HG03159 (cell line): ENCODE measurements at regions not wholly inside any gene's neighbourhood (a gene's known extent, or its start where the extent isn't known, plus 50 kb on each side); places are given as distances from the start of the nearest gene placed in this dataset.
A peak's percentile ranks its signal among the peaks of the same experiment; 100 is the strongest.
"Not testable (repeated sequence)": the region's sequence is repeated elsewhere in the genome, so short reads cannot be mapped to it uniquely, and the experiment has no call there.

Experiments
- ATAC-seq: cut with Tn5 transposase; IDR thresholded peaks from one replicate; pipeline ENCODE4 v1.9.1; 2021; ENCODE audit warnings: mild to moderate bottlenecking, moderate library complexity; ENCODE audit not compliant: unreplicated experiment

- ATAC-seq = no peak
Measured at GRCh38 chr5:153939101-153939500, 99.6 kb downstream of the FAM114A2 start.

GRCh38 chr5:153938191-153938842 is 100.4 kb downstream of the FAM114A2 start:
- no peak for ATAC-seq

GRCh38 chr5:153937661-153938060 is 101.0 kb downstream of the FAM114A2 start:
- no peak for ATAC-seq

GRCh38 chr5:153935151-153935550 is 103.6 kb downstream of the FAM114A2 start:
- ATAC-seq = not testable (repeated sequence)

GRCh38 chr5:153926201-153926600 is 112.5 kb downstream of the FAM114A2 start:
- ATAC-seq = no peak

GRCh38 chr5:153919161-153919560 is 119.5 kb downstream of the FAM114A2 start:
- no peak for ATAC-seq

- no peak for ATAC-seq
Measured at GRCh38 chr5:153907170-153907775, 131.4 kb downstream of the FAM114A2 start.

- no peak for ATAC-seq
Measured at GRCh38 chr5:153905219-153905618, 133.5 kb downstream of the FAM114A2 start.

GRCh38 chr5:153903321-153903720 is 135.4 kb downstream of the FAM114A2 start:
- ATAC-seq = no peak

GRCh38 chr5:153902016-153902415 is 136.7 kb downstream of the FAM114A2 start:
- no peak for ATAC-seq

- ATAC-seq = no peak
Measured at GRCh38 chr5:153901449-153901848, 137.3 kb downstream of the FAM114A2 start.

GRCh38 chr5:153900703-153901395 is 137.9 kb downstream of the FAM114A2 start:
- ATAC-seq = no peak

- ATAC-seq = no peak
Measured at GRCh38 chr5:153899746-153900145, 139.0 kb downstream of the FAM114A2 start.

GRCh38 chr5:153896701-153897100 is 142.0 kb downstream of the FAM114A2 start:
- peak; percentile 99 for ATAC-seq

- ATAC-seq = no peak
Measured at GRCh38 chr5:153896117-153896516, 142.6 kb downstream of the FAM114A2 start.

- no peak for ATAC-seq
Measured at GRCh38 chr5:153895266-153895665, 143.4 kb downstream of the FAM114A2 start.

GRCh38 chr5:153893817-153894216 is 144.9 kb downstream of the FAM114A2 start:
- ATAC-seq = no peak

GRCh38 chr5:153891394-153891793 is 147.3 kb downstream of the FAM114A2 start:
- ATAC-seq = peak; percentile 45

- ATAC-seq = no peak
Measured at GRCh38 chr5:153888781-153889180, 149.9 kb downstream of the FAM114A2 start.

GRCh38 chr5:153885141-153885540 is 153.6 kb downstream of the FAM114A2 start:
- no peak for ATAC-seq

GRCh38 chr5:153884612-153884957 is 154.1 kb downstream of the FAM114A2 start:
- no peak for ATAC-seq
